K562 (cell line): ENCODE measurements at regions not wholly inside any gene's neighbourhood (a gene's known extent, or its start where the extent isn't known, plus 50 kb on each side); places are given as distances from the start of the nearest gene placed in this dataset.

Source experiments
- BRCA1 ChIP-seq, 2 experiments: fragments of 450-650 bp in 1 of 2; sonication (generic) in 1 of 2; formaldehyde crosslinking in 1 of 2; IDR thresholded peaks; 2 replicates each; pipeline versions ENCODE4 v1.5.0 to v1.6.1; 2017 to 2020; ENCODE audit warnings: mild to moderate bottlenecking in 1 of 2, missing genetic modification reagents in 1 of 2
- CTCF ChIP-seq, 3 experiments: IDR thresholded peaks in 2 of 3; conservative IDR thresholded peaks in 1 of 3; 2 replicates each; pipeline ENCODE4 v1.5.1; 2011 to 2012; ENCODE audit warnings: low read length in 3 of 3, mild to moderate bottlenecking in 3 of 3, control low read depth in 2 of 3, improper control_type of control experiment in 1 of 3, inconsistent platforms in 1 of 3, low read depth in 1 of 3, mixed read lengths in 1 of 3, moderate library complexity in 1 of 3; ENCODE audit not compliant: insufficient read depth in 2 of 3
- HNRNPH1 ChIP-seq: fragments of 200-400 bp; formaldehyde crosslinking; optimal IDR thresholded peaks from 2 replicates; pipeline ENCODE3; 2017; ENCODE audit warnings: low read depth, mild to moderate bottlenecking, low read length, moderate library complexity
- MYBL2 ChIP-seq, 2 experiments: fragments of 450-650 bp in 1 of 2; sonication (generic) in 1 of 2; formaldehyde crosslinking in 1 of 2; IDR thresholded peaks; 2 replicates each; pipeline versions ENCODE4 v1.6.1 to v1.8.1; 2017 to 2022; ENCODE audit warnings: borderline replicate concordance in 1 of 2, inconsistent platforms in 1 of 2, low read depth in 1 of 2, mild to moderate bottlenecking in 1 of 2, missing genetic modification reagents in 1 of 2, moderate library complexity in 1 of 2
- POLR3A ChIP-seq: IDR thresholded peaks from 2 replicates; pipeline ENCODE4 v1.6.1; 2011; ENCODE audit warnings: borderline replicate concordance, mild to moderate bottlenecking, moderate library complexity; ENCODE audit not compliant: insufficient read length, insufficient read depth; ENCODE audit errors: extremely low read depth
- SIN3A ChIP-seq, 2 experiments: fragments of 150-350 bp in 1 of 2; IDR thresholded peaks; 2 replicates each; pipeline ENCODE4 v1.6.1; 2011 to 2016; ENCODE audit warnings: borderline replicate concordance in 2 of 2, low read depth in 2 of 2, low read length in 2 of 2, mild to moderate bottlenecking in 2 of 2, moderate library complexity in 2 of 2; ENCODE audit not compliant: control insufficient read depth in 1 of 2
- SRSF1 ChIP-seq: fragments of 200-400 bp; formaldehyde crosslinking; IDR thresholded peaks from 2 replicates; pipeline ENCODE4 v1.6.1; 2017; ENCODE audit warnings: mild to moderate bottlenecking, low read depth, low read length, moderate library complexity
- WHSC1 ChIP-seq: IDR thresholded peaks from one replicate; pipeline ENCODE4 v1.6.1; 2012; ENCODE audit warnings: low read length, control low read depth, inconsistent platforms

GRCh38 chr5:167244583-167244982 is 1046.9 kb upstream of the WWC1 start:
- TF ChIP-seq HNRNPH1 (no peak), SRSF1 (no peak), WHSC1 (no peak), MYBL2 (IDR thresholded peaks at IDR 0.05; ENCODE audit: low read depth) (no peak), MYBL2 (CRISPR knock-in tag; IDR thresholded peaks at IDR 0.05; ENCODE audit: borderline replicate concordance) (no peak), BRCA1 (IDR thresholded peaks at IDR 0.05) (no peak), BRCA1 (CRISPR knock-in tag; IDR thresholded peaks at IDR 0.05) (no peak), CTCF (IDR thresholded peaks at IDR 0.05 in 2 of 3, conservative IDR thresholded peaks at IDR 0.05 in 1 of 3; ENCODE audit: insufficient read depth in 2 of 3, low read depth in 1 of 3, low read length in 3 of 3) (no peak), POLR3A (no peak), SIN3A (IDR thresholded peaks at IDR 0.05; ENCODE audit: borderline replicate concordance in 2 of 2, control insufficient read depth in 1 of 2, low read depth in 2 of 2, low read length in 2 of 2) (no peak)
